Fibroblast of skin of back (primary cell): ENCODE measurements at regions not wholly inside any gene's neighbourhood (a gene's known extent, or its start where the extent isn't known, plus 50 kb on each side); places are given as distances from the start of the nearest gene placed in this dataset.
"Not testable (repeated sequence)": the region's sequence is repeated elsewhere in the genome, so short reads cannot be mapped to it uniquely, and the experiment has no call there.

ENCODE experiments used
- DNase-seq: peaks from one replicate; pipeline ENCODE4 v3.0.0-alpha.2; 2013

- DNase-seq = no peak
These were observed 453.1 kb upstream of the GCFC2 start for GRCh38 chr2:76163860-76164259.

DNA sequence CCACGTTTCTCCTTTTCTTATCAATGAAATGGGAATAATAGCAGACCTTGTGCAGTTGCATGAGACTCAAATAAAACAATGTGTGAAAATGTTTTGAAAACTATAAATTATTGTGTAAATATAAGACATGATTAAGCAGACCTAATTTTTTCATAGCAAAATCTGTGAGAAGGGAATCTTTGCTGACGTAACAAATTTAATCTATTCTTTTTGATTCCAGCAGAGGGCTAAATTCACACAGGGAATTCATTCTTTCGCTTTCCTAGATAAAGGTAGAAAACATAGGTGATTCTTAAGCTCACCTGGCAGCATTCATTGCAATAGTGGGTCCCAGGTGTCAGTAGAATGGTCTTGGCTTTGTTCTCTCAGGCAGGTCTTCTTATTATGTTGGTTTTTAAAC lies 450.0 kb upstream of the GCFC2 start:
- no peak for DNase-seq

DNA sequence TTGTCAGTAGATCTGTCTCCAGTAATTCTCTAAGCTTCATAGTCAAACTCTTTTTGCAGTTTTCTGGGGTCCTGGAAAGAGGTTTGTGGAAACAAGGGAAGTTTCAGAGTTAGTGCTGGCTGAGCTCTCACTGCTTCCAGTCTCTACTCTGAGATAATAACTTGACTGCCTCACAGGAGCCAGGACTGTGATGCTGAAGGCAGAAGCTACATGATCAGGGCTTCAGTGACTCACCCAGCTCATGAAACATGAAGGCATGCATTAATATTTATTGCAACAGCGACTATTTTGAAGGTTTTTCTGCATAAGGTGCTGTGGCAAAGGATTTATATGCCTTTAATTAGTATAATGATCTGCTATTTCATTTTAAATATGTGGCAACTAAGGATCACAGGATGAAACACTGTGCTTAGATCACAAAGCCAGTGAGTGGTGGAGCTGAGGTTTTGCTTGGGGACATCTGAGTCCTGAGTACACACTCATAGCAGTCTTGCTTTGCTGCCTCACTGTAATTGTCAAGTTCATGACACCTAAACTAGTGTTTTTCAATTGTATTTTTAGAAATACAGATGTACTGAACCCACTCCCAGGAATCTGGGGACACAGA lies 448.4 kb upstream of the GCFC2 start:
- DNase-seq = peak; percentile 19

GRCh38 chr2:76157531-76157930 lies 446.8 kb upstream of the GCFC2 start:
- DNase-seq = no peak

DNA sequence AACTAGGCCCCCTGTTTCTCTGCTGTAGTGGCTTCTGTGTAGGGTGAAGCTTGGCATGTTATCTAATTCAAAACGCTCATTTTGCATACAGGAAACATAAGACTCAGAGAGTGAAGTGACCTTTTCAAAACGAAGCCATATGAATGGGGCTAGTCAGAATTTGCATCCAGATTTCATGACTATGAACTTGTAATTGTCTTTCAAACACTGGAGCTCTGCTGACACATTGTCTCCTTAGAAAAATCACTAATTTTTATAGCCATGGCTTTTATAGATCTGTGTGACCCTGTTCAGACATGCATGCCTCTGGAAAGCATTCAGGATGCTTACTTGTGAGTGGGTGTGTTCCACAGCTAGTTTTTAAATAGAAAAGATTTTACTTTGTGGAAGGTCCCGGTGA lies 444.3 kb upstream of the GCFC2 start:
- DNase-seq = no peak

- no peak for DNase-seq
These were observed 439.1 kb upstream of the GCFC2 start for GRCh38 chr2:76149846-76150245.

GRCh38 chr2:76139303-76139702 lies 428.6 kb upstream of the GCFC2 start:
- DNase-seq = not testable (repeated sequence)

- DNase-seq = no peak
These were observed 417.9 kb upstream of the GCFC2 start for GRCh38 chr2:76128622-76129021.

DNA sequence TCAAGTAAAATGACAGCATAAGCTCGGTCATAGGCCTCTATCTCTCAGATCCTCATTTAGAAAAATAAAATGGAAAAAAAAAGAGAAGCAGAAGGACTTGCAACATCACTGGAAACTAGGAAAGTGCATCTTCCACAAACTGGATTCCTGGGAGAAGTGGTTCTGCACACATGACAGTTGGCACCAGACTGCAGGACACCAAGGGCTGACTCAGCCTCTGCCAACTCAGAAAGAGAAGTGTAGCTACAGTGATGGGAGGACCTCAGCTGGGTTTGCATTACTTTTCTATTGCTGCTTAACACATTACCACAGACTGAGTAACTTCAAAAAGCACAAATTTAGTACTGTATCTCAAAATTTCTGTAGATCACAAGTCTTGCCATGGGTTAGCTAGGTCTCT lies 409.5 kb upstream of the GCFC2 start:
- no peak for DNase-seq

DNA sequence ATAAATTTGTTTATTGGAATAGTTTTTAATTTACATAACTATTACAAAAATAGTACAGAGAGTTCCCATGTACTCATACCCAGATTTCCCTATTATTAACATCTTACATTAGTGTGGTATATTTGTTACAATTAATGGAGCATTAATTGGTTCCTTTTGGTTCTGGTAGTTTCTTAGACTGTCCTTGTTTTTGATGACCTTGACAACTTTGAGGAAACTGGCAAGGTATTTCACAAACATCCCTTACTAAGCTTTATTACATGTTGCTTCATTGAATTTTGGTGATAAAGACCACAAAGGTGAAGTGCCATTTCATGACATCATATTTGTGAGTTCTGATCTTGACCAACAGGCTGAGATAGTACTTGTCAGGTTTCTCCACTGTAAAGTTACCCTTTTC lies 379.0 kb upstream of the GCFC2 start:
- no peak for DNase-seq

DNA sequence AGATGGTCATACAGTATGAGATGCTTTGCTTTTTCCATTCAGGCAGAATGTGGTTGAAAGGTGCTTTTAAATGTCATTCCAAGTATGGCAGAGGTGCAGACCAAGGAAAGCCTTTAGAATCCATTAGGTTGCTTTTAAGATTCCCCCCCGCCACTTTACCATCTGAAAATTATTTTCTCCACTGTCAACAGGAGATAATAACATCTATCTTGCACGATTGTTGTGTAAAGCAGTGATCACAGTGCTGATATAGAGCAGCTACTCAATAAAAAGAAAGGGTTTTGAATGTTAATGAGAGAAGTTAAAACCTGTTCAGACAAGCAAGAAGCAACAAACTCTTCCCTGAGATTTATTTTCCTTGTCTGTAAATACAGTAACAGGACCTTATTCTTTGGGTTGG lies 372.5 kb upstream of the GCFC2 start:
- DNase-seq = no peak

DNA sequence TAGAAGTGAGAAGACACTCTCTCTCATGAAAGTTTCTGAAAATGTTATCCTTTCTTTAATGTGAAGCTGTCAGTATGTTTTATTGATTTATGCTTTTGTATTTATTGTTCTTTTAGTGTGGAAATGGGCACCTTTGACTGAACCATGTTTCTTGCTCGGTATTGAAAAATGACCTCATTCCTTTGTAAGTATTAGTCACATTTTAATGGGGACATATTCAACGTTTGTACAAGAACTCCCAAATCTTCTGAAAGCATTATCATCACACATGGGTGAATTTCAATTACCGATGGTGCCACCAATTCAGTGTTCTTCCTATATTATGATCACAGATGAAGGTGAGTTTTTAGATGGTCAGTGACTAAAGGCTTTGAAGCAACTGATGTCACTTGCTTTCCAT lies 371.8 kb upstream of the GCFC2 start:
- no peak for DNase-seq

GRCh38 chr2:76080154-76080553 lies 369.4 kb upstream of the GCFC2 start:
- no peak for DNase-seq

DNA sequence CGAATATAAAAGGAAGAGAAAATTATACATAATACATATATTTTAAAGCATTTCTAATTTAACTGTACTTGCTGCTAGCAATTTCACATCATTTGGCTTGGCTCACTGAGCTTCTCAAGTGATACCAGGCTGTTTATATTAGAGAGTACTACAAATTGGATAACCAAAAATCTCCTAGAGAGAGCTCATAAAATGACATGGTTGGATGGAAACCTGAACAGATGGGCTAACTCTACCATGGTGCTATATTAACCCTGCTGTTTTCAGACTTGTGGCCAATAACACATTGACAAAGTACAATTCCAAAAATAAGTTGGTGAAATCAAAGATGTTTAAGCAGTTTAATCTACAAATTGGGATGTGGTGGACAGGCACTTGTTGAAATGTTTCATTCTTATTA lies 364.4 kb upstream of the GCFC2 start:
- no peak for DNase-seq

GRCh38 chr2:76073992-76074604 lies 363.4 kb upstream of the GCFC2 start:
- DNase-seq = no peak

GRCh38 chr2:76050196-76050595 lies 339.5 kb upstream of the GCFC2 start:
- DNase-seq = no peak

DNA sequence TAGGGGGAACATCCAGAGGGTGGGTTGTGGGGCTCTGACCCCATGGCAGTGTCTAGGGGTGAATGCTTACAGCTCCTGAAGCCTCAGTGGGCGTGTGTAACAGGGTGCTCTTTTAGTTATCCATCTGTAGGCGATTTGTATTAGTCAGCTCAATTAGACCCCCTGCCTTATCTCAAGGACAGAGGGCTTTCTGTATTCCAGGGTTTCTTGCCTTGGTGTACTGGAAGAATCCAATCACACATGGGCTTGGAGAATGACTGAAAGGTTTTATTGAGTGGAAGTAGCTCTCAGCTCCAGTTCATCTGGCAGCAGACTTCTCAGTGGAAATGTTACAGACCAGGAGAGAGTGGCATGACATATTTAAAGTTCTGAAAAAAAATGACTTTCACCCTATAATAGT lies 334.0 kb upstream of the GCFC2 start:
- DNase-seq = no peak

GRCh38 chr2:76039505-76039904 lies 328.8 kb upstream of the GCFC2 start:
- no peak for DNase-seq

DNA sequence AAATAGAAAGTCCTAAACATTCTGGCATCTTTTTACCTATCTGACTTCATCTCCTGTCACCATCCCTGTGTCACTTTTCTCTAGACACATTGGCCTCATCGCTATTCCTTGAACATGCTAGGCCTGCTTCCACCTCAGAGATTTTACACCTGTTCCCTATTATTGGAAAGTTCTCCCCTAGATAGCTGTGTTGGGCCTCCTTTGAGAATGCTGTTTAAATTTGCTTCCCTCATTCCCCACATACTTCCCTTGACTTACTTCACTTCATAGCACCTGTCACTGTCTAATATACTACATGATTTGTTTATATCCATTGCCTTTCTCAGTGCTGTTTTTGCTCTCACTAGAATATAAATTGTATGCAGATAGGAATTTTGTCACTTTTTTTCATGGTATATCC lies 317.0 kb upstream of the GCFC2 start:
- DNase-seq = no peak

GRCh38 chr2:76019128-76019527 lies 308.4 kb upstream of the GCFC2 start:
- DNase-seq = no peak

DNA sequence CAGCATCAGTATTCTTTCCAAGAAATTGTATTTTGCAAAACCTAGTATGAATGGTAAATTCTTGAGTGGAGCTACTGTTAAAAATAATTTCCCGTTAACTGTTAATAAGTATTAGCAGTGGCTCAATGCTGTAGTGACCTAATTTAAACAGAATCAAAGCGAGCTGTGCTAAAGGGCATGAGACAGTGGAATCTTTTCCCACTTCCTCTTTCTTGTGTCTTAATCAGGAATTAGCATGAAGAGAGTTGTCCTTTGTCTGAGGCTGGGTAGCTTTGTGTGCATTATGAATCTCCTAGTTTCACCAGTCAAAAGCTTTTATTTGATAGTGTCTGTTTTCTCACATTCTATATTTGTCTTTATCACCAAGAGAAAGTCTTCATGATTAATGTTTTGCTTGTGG lies 298.8 kb upstream of the GCFC2 start:
- no peak for DNase-seq

DNA sequence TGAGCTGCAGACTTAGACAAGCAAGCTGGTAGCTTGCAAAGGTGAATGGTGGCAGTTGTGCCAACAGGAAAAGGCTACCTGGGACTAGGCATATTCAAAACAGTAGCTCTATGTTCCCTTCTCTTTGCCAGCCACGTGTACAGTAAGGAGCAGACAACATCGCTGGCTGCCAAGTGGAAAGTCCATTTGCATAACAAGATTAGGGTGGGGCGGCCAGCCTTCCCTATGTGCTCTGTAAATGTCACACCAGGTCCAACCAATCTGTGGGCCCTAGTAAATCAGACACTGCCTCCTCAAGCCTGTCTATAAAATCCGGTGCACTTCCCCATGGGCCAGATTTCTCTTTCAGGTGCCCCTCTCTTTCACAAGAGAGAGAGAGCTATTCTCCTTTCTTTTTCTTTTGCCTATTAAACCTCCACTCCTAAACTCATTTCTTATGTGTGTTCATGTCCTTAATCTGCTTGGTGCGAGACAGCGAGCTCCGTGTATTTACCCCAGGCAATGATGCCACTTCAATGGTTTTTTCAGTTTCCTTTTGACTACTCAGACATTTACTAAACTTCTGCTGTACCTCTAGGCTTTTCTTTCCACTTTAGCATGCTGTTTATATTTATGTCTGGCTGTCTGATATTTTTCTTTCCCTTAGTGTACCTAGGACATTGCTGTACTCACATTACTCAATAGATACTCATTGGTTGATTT lies 297.4 kb upstream of the GCFC2 start:
- no peak for DNase-seq

GRCh38 chr2:76000425-76000824 lies 289.7 kb upstream of the GCFC2 start:
- DNase-seq = no peak

GRCh38 chr2:75998451-75998850 lies 287.7 kb upstream of the GCFC2 start:
- no peak for DNase-seq
